OCI-LY7 (cell line): ENCODE measurements at regions not wholly inside any gene's neighbourhood (a gene's known extent, or its start where the extent isn't known, plus 50 kb on each side); places are given as distances from the start of the nearest gene placed in this dataset.

Experiments used
- BruUV-seq: library from RNA; stranded (reverse); fragments of 400-500 nt; replicated peaks from 2 replicates; lab custom pipeline; 2021; lab: Mats Ljungman, UMichigan
- CTCF ChIA-PET: fragments of 300-600 bp; sonication (Branson Sonifier 250); formaldehyde crosslinking; loops from one replicate; lab custom pipeline; 2022; ENCODE audit warnings: antibody characterized with exemption; ENCODE audit not compliant: unreplicated experiment; lab: Charles Lee
- POLR2A ChIA-PET: fragments of 300-600 bp; sonication (Branson Sonifier 250); formaldehyde crosslinking; loops from one replicate; lab custom pipeline; 2022; ENCODE audit warnings: antibody characterized with exemption; lab: Charles Lee
- DNase-seq: peaks from one replicate; pipeline ENCODE4 v3.0.0-alpha.2; 2015; ENCODE audit warnings: low spot score
- H2AFZ ChIP-seq: fragments of 200-600 bp; sonication (generic), shearing (Covaris generic); 2 replicates; pipeline ENCODE4 v1.6.1; 2014; ENCODE audit warnings: mild to moderate bottlenecking, antibody characterized with exemption, low read length, moderate library complexity
- H3K27ac ChIP-seq: fragments of 200-600 bp; sonication (generic); 2 replicates; pipeline ENCODE4 v1.5.1; 2014; ENCODE audit warnings: mixed run types, low read depth, mild to moderate bottlenecking, moderate library complexity, low read length, inconsistent platforms; ENCODE audit not compliant: poor library complexity, severe bottlenecking
- H3K36me3 ChIP-seq: fragments of 200-600 bp; sonication (generic); 2 replicates; pipeline ENCODE4 v1.6.1; 2014; ENCODE audit warnings: mild to moderate bottlenecking, antibody characterized with exemption, low read length, moderate library complexity, mixed read lengths; ENCODE audit not compliant: insufficient read depth
- H3K4me1 ChIP-seq: fragments of 200-600 bp; sonication (generic); 2 replicates; pipeline ENCODE4 v1.5.1; 2014; ENCODE audit warnings: mild to moderate bottlenecking, low read length; ENCODE audit not compliant: insufficient read depth, poor library complexity, severe bottlenecking
- H3K4me2 ChIP-seq: fragments of 200-600 bp; sonication (generic); 2 replicates; pipeline ENCODE4 v1.6.1; 2014; ENCODE audit warnings: mild to moderate bottlenecking, low read length
- H3K4me3 ChIP-seq: fragments of 200-600 bp; sonication (generic); 2 replicates; pipeline ENCODE4 v1.5.1; 2014; ENCODE audit warnings: mild to moderate bottlenecking, low read depth, low read length; ENCODE audit not compliant: poor library complexity, severe bottlenecking
- H3K79me2 ChIP-seq: fragments of 200-600 bp; sonication (generic); 2 replicates; pipeline ENCODE4 v1.6.1; 2016; ENCODE audit warnings: low read depth, mild to moderate bottlenecking, low read length, moderate library complexity, mixed read lengths; ENCODE audit not compliant: insufficient read depth
- H3K9me2 ChIP-seq: fragments of 200-600 bp; sonication (generic); 2 replicates; pipeline ENCODE4 v1.6.1; 2016; ENCODE audit warnings: mild to moderate bottlenecking, low read length, mixed read lengths; ENCODE audit not compliant: insufficient read depth
- H3K9me3 ChIP-seq: fragments of 200-600 bp; sonication (generic); 2 replicates; pipeline ENCODE4 v1.6.1; 2014; ENCODE audit warnings: mild to moderate bottlenecking, mixed run types, low read length, mixed read lengths
- H4K20me1 ChIP-seq: fragments of 200-600 bp; sonication (generic); 2 replicates; pipeline ENCODE4 v1.6.1; 2014; ENCODE audit warnings: mild to moderate bottlenecking, antibody characterized with exemption, low read length, moderate library complexity, mixed read lengths; ENCODE audit not compliant: insufficient read depth
- CTCF ChIP-seq: fragments of 200-600 bp; sonication (generic); conservative IDR thresholded peaks from 2 replicates; pipeline ENCODE4 v1.5.1; 2014; ENCODE audit warnings: mild to moderate bottlenecking, antibody characterized with exemption, low read length, moderate library complexity, mixed read lengths
- EZH2phosphoT487 ChIP-seq: fragments of 200-600 bp; sonication (generic); IDR thresholded peaks from 2 replicates; pipeline ENCODE4 v1.6.1; 2018; ENCODE audit warnings: low read depth, borderline replicate concordance, mild to moderate bottlenecking, mixed run types, antibody characterized with exemption, low read length, moderate library complexity, mixed read lengths
- intact Hi-C: fragments of 100-400 bp; cut with micrococcal nuclease; formaldehyde crosslinking; loops from one replicate; pipeline ENCODE4 v1.10.0; 2022; ENCODE audit not compliant: unreplicated experiment

GRCh38 chr1:234541286-234541975, 62.5 kb upstream of the TARBP1 start:
- CTCF ChIA-PET, result interaction anchor here (0.6 kb wide), 1 partner anchor 63 kb away, joined by 14 read pairs; no protein-coding TSS in a partner anchor
- intact Hi-C loops, result no loop called here
- Histone ChIP-seq H3K9me2 (no peaks in the 10 kb centered on the region), H3K36me3 (no peaks in the 10 kb centered on the region), H3K79me2 (no peaks in the 10 kb centered on the region), H2AFZ (no peak overlapping the region), H3K9me3 (no peaks in the 10 kb centered on the region), H3K27ac (no peak overlapping the region), H4K20me1 (no peaks in the 10 kb centered on the region), H3K4me1 (no peaks in the 10 kb centered on the region), H3K4me3 (no peak overlapping the region), H3K4me2 (no peak overlapping the region)
- BruUV-seq, result no TSS peak
- POLR2A ChIA-PET, result interaction anchor here (0.5 kb wide), 1 partner anchor 8 kb away, joined by 4 read pairs; no protein-coding TSS in a partner anchor
- no peak for TF ChIP-seq CTCF
- no peak for TF ChIP-seq EZH2phosphoT487
- DNase-seq, result no peak

GRCh38 chr1:234540404-234540762, 61.4 kb upstream of the TARBP1 start:
- H3K9me3 ChIP-seq, result no peaks in the 10 kb centered on the region
- H4K20me1 ChIP-seq, result no peaks in the 10 kb centered on the region
- no peaks in the 10 kb centered on the region for H3K4me1 ChIP-seq
- ChIA-PET CTCF (no interaction called here), POLR2A (no interaction called here)
- H2AFZ ChIP-seq, result no peak overlapping the region
- H3K79me2 ChIP-seq, result no peaks in the 10 kb centered on the region
- no peak for DNase-seq
- TF ChIP-seq EZH2phosphoT487 (no peak), CTCF (no peak)
- BruUV-seq, result no TSS peak
- no peaks in the 10 kb centered on the region for H3K36me3 ChIP-seq
- no peak overlapping the region for H3K4me2 ChIP-seq
- H3K27ac ChIP-seq, result no peak overlapping the region
- no peak overlapping the region for H3K4me3 ChIP-seq
- H3K9me2 ChIP-seq, result no peaks in the 10 kb centered on the region
- intact Hi-C loops, result no loop called here

- BruUV-seq, result no TSS peak
- ChIA-PET POLR2A (interaction anchor here (0.7 to 2.5 kb wide), 2 partner anchors 11 to 40 kb away, joined by 3 to 17 read pairs; no protein-coding TSS in a partner anchor), CTCF (no interaction called here)
- H3K27ac ChIP-seq, result no peak overlapping the region
- H3K9me2 ChIP-seq, result no peaks in the 10 kb centered on the region
- TF ChIP-seq CTCF, result no peak
- no peak for TF ChIP-seq EZH2phosphoT487
- DNase-seq, result no peak
- H3K4me3 ChIP-seq, result no peak overlapping the region
- no peaks in the 10 kb centered on the region for H3K36me3 ChIP-seq
- no peaks in the 10 kb centered on the region for H3K9me3 ChIP-seq
- intact Hi-C loops, result no loop called here
- H4K20me1 ChIP-seq, result no peaks in the 10 kb centered on the region
- no peaks in the 10 kb centered on the region for H3K79me2 ChIP-seq
- no peaks in the 10 kb centered on the region for H3K4me1 ChIP-seq
- H2AFZ ChIP-seq, result no peak overlapping the region
- no peak overlapping the region for H3K4me2 ChIP-seq
Measured at GRCh38 chr1:234539666-234540403, 60.9 kb upstream of the TARBP1 start.
